ENCODE measurements at regions not wholly inside any gene's neighbourhood (a gene's known extent, or its start where the extent isn't known, plus 50 kb on each side); places are given as distances from the start of the nearest gene placed in this dataset.

DNA sequence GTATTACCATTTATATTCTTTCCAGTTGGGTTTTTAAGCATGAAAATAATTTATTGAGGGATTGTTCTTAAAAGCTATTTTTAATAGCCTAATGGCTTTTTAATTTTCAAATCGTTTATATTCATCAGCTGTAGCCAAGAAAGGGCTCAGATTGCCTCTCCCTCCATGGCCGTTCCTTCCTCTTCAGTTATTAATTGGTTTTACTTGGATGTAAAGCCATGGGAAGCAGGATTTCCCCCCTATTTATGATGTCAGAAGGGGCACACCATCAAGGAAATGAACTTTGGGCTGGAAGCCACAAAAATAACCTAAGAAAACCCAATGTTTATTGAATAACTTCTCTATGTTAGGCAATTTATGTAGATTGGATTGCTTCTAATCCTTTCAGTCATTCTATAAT lies 656.3 kb downstream of the TYW1 start:
- no peak for TF ChIP-seq POLR2A (IDR thresholded peaks at IDR 0.05)
- TF ChIP-seq POLR2AphosphoS5 (IDR thresholded peaks at IDR 0.05), result no peak
- TF ChIP-seq, protein P1, sequence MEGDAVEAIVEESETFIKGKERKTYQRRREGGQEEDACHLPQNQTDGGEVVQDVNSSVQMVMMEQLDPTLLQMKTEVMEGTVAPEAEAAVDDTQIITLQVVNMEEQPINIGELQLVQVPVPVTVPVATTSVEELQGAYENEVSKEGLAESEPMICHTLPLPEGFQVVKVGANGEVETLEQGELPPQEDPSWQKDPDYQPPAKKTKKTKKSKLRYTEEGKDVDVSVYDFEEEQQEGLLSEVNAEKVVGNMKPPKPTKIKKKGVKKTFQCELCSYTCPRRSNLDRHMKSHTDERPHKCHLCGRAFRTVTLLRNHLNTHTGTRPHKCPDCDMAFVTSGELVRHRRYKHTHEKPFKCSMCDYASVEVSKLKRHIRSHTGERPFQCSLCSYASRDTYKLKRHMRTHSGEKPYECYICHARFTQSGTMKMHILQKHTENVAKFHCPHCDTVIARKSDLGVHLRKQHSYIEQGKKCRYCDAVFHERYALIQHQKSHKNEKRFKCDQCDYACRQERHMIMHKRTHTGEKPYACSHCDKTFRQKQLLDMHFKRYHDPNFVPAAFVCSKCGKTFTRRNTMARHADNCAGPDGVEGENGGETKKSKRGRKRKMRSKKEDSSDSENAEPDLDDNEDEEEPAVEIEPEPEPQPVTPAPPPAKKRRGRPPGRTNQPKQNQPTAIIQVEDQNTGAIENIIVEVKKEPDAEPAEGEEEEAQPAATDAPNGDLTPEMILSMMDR (IDR thresholded peaks at IDR 0.05), result no peak
